Glomerular visceral epithelial cell (primary cell): ENCODE measurements at regions not wholly inside any gene's neighbourhood (a gene's known extent, or its start where the extent isn't known, plus 50 kb on each side); places are given as distances from the start of the nearest gene placed in this dataset.
A peak's percentile ranks its signal among the peaks of the same experiment; 100 is the strongest.

Source experiments
- DNase-seq: peaks from one replicate; pipeline ENCODE4 v3.0.0-alpha.2; 2016; ENCODE audit errors: extremely low spot score

DNA sequence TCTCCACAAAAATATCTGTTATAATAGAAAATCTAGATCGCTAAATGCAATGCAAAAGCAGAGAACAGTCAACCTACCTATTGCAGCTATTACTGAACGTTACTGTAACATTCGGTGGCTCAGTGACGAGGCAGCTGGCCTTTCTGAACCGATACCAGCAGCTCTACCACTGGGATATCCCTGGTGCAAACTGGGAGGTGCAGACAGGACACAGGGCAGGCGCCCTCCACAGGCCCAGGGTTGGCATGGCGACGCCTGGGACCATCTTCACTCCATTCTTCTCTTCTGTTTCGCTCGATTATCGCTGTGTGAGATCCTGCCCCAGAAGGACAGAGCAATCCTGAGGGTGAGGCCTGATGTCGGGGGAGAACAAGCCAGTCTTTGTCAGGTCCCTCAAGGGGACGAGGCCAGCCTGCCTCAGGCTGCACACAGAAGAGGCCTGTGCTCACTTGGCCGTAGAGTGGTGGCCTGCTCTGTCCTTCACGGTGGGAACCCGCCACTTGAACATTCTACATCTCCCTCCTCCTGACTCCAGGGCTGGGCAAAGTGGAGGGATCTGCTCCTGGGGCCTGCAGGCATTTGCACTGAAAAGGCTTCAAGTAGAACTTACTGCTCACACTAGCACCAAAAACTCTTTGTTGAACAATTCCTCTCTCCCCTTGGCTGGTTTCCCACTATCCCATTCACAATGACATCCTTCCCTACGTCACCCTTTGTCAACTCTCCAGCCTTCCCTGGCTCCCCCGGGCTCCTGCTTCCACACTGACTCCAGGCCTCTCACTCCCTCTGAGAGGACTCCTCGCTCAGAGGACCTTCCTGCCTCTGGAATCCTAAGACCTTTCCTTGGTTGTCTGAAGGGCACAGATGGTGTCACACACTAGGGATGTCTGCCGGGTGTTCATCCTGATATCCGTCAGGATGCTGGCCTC lies 49.7 kb downstream of the CYRIA start:
- no peak for DNase-seq

DNA sequence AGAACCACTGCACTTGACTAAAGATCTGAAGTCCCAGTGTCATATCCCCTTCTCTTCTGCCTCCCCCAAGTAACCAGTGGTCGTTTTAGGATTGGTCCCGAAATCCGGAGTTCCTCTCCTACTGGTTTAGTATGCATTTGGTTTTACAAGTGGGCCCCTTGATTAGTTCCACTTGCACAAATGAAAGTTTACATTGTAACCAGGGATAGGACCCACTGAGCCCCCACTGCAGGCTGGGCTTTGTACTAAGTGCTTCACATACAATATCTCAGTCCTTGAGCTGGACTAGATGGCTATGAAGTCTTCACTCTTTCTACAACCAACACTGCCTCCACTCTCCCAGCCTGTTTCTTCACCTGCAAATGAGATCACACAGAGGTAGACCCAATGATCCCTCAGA lies 50.4 kb downstream of the CYRIA start:
- no peak for DNase-seq

DNA sequence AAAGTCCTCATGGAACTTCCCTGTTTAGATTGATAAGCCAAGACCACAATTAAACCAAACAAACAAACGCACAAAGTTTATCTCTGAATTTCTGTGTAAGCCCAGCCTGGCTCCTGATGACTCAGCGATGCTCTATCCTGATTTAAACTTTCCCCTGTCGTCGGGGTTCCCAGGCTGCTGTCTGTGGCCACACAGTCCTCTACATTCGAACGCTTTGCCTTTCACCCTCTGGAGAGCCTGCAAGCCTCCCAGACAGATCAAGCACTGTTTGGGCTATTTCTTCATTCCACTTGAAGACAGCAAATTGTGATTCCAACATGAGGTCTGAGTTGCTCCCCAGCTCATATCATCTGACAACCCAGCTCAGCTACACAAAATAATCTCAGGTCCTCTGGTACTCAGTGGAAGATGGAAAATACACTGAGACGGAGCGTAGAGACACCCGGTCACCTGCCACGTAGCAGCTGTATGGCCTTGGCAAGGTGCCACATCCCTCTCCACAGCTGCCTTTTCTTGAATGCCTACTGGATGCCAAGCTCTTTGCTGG lies 51.2 kb downstream of the CYRIA start:
- DNase-seq, result no peak

DNA sequence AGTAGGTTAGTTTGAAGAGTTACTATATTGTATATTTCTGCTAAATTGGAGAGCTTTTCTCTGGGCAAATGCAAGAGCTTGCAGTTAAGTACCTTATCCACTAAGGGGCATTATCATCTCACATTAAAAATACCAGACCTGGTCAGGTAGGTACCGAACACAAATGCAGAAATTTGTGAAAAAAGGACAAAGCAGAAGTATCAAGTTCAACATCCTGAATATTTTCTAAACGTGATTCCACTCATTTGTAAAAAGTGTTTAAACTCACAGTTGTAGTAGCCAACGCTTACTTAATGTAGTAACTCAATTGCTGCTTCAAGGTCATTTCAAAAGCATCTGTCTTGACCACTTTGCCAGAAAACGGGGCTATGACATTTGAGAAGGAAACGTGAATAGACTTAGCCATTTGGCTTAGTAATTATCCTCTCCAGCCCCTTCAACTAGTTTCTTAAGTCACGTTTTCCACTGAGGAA lies 52.1 kb downstream of the CYRIA start:
- DNase-seq, result no peak

DNA sequence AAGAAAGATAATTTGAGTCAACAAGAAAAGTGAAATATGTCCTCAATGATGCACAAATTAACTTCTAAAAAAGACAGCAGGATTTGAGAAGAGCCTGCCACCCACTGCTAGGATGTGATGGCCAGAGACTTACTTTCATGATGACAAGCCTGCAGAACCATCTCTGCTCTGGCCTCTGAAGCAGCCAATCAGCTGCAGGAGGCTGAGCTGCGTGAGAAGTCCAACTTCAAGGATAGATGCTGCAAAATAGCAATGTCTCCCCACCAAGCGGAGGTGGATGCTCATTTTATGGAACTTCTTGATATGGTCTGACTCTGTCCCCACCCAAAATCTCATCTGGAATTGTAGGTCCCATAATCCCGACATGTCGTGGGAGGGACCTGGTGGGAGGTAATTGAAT lies 53.1 kb downstream of the CYRIA start:
- no peak for DNase-seq

DNA sequence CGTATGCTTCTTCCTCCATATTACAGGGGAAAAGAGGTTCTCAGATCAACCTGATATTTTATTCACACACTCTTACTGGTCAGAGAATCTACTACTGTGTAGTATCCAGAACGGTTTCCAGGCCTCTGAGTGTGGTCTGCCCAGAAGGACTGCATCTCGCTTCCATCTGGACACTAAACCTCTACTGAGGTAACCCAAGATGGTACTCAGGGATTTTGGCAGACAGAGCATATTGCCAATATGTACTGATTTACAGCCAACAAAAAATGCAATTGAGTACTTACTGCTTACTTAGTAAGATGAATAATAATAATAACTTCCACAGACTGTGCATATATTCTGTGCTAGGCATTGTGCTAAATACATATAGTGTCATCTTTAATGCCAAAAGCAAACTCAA lies 55.8 kb downstream of the CYRIA start:
- DNase-seq, result no peak

DNA sequence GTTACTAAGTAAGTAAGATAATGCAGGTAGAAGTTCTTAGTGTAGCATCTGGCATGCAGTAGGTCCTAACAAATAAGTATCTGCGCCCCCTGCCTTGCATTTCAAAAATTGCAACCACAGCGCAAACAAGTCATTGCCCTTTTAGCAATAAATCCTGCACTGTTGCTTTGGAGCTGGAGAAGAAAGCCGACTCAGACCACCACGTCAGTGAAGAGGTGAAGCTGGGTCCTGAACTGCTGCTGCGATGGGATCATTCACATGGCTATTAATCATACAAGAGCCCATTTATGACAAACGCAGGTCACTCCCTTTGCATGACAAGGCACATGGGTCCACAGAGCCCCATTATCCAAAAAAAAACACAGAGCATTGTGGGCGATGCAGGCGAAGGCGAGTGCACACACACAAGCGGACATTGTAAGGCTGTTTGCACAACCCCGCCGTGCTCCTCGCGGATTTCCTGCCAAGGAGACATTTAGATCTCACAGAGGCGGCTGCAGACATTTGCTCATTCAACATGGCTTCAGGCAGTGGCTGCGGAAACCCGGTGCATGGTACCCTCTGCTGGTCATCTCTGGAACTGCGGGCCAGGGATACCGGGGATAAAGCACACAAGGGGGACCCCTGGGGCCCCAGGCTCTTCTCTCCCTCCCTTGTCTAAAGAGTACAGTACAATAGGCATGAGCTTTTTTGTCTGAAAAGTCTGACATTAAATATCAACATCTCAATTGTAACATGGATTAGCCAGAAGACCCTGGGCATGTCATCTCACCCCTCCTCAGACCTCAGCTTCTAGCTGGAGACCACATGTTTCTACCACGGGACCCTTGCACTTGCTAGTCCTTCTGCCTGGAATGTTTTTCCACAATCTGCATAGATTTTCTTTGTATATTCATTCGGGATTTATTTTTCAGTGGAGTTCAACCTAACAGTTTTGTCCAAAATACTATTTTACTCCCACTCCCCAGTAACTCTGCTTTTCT lies 56.7 kb downstream of the CYRIA start:
- peak; percentile 67 for DNase-seq

DNA sequence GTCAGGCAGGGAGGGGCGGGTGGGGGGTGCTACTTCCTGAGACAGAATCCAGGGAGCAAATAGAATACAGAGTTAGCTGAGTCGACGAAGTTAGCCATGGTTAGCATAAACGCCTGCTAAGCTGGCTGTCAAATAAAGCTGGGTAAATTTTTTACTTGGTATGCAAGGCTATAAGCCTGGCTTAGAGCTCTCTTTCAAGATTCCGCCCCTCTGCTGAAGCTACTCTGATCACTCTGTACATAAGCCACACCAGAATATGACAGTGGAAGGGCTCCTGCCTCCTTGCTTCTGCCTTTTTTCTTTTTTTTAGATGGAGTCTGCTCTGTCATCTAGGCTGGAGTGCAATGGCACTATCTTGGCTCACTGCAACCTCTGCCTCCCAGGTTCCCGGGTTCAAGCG lies 58.3 kb downstream of the CYRIA start:
- no peak for DNase-seq

DNA sequence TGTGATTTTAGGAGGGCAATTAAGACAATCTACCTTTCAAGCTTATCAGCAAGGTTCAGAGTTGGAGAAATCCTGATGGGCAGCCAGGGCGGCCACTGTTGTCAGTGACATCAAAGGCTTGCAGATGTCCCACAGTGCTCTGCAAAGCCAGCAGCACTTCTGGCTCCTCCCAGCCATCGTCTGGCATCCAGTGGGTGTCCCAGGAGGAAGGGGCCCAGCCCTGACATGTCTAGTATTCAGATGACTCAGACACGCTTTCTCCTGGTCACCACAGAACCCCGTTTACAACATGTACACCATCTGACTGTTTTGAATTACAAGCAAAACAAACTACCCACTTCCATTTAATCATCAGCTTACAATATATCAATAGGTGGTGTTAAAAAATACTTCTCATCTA lies 61.4 kb downstream of the CYRIA start:
- DNase-seq, result no peak

DNA sequence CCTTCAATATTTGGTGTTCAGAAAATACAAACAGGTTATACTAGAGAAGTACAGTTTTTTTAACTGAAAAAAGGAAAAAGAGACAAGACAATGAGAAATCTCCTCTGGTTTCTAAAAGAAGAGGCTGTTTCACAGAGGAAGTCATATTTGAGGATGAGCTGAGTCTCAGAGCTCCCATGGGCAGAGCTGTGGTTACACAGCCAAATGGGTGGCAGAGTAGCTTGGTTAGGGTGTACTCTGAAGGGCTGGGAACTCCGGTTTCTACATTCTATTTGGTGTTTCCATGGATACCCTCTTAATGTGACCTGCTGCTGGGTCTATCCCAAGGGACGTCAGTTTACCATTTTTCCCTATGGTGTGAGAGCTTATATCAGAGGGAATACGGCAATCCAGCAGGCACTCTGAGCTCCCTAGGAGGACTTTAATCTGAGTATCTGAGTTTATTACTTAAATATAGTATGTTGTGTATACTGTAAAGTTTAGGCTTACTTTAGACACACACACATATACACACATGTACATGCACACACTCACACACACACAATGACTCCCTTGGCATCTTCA lies 74.2 kb downstream of the CYRIA start:
- no peak for DNase-seq

DNA sequence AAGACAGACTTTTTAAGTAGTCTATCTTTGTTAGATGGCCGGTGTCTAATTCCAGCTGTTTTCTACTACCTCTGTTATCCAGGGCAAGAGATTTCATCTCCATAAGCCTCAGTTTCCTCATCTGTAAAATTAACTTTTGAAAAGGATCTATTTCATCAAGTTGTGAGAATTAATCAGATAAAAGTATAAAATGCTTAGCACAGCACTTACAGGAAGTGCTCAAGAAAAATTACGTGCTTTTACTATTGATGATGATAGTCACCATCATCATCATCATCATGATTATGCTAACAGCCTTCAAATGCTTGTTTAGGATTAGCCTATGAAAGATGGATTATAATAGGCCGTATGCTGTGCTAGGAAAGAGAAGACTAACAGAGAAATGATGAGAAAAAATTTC lies 76.2 kb downstream of the CYRIA start:
- DNase-seq, result no peak

DNA sequence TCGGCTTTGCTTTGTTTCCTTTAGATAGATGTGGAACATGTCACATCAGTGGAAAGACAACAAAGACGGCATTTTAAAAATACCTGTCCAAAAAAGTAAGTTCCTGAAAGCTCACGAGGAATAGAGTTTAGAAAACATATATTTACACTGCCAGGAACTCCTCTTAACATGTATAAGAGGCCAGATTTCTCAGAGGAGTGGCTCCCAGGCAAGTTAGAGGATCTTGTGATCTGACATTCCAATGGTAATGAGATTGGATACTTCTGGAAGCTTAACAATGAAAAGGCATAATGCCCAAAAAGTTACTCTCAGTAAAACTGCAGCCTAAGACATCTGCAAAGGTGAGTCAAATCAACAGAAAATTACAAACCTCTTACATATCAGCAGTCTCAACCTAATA lies 77.1 kb downstream of the CYRIA start:
- DNase-seq, result no peak

DNA sequence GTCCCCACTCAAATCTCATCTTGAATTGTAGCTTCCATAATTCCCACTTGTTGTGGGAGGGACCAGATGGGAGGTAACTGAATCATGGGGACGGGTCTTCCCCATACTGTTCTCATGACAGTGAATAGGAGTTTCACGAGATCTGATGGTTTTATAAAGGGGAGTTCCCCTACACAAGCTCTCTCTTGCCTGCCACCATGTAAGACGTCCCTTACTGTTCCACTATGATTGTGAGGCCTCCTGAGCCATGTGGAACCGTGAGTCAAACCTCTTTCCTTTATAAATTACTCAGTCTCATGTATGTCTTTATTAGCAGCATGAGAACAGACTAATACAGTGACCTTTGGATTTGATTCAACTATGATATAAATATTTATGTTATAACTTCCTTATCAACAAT lies 78.0 kb downstream of the CYRIA start:
- DNase-seq, result no peak

DNA sequence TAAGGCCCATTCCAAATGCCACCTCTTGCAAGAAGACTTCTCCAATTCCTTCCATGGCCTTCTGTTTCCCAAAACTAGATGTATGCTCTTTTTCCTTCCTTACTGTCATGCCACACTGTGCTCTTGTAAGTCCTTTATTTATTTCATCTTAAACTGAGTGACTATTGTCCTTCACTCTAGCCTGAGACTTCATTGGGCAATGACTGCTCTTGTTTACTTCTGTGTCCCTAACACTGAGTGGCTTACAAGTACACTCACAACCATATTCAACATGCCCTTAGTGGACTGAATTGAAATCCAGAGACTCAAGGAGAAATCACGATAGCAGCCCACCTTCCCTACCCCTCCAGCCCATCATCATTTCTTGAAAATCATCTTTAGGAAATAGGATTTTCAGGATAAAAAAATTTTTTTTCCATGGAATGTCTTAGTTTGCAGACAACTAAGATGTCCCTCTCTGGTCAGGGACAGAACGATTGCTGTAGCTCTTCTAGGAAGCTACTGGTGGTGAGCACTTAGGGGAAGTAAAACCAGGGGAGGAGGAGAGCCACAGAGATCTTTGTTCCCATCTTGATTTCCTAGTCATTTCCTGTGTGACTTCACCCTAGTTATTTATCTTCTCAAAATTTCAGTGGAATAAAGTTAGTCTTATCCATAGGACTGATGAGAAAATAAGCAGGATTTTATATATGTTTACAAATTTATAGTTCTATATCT lies 80.7 kb downstream of the CYRIA start:
- DNase-seq, result no peak

DNA sequence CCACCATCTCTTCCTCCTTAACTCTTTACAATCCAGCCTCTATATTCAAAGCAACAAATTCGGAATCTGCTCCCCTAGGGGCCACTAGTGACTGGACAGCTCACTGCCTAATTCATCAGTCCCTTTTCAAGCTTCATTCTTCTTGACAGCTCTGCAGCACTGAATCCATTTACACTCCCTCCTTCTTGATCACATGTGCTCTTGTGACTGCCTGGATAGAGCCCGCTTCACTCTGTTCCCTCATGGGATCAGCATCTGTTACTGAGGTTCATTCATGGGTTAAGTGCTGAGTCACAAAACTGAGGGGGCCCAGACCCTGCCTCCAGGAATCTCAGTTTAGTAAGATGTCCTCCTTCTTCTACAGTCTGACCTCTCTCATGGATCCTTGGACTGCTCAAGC lies 81.5 kb downstream of the CYRIA start:
- DNase-seq, result no peak

DNA sequence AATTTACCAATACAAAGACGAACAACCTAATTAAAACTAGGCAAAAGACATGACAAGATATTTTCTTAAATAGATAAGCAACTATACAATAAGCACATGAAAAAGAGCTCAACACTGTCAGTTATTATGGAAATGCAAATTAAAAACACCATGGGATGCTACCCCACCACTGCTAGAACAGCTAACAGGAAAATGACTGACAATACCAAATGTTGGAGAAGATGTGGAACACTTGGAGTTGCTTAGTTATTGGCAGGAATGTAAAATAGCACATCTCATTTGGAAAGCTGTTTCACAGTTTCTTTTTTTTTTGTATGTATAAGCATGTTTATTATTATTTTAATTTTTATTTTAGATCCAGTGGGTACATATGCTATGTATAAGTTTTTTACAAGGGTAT lies 84.4 kb downstream of the CYRIA start:
- DNase-seq, result no peak

DNA sequence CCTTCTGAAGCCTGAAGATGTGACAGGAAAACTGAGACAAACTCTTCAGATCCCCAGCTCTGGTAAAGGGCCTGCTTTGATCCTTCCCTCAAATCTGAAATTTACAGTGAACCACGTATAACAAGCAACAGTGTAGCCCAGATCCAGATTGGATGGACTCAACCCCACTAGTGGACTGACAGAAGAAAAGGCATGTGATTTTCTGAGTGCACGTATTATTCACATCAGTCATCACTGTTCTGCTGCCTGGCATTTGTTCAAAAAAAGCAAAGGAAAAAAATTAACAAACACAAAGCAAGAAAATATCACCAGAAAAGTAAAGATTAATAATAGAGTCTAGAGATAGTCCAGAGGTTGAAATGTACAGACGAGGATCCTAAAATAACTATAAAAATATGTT lies 87.6 kb downstream of the CYRIA start:
- DNase-seq, result no peak

DNA sequence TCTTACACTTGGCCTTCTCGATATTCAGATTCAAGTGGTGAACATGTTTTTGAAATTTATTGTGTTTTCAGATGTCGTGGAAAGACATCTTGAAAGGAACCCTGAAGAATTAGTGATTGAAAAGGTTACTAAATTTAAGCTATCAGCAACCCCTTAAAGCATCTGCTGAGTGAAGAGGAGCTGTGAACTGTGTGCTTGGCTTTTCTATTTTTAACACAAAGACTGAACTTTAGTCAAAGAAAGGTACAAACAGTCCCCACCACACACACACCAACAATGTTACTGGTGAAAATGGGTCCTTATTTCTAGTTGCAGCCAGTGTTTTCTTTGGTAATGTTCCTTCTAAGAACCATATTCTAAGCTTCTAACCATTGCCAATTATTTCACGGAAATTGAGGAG lies 95.1 kb downstream of the CYRIA start:
- no peak for DNase-seq

DNA sequence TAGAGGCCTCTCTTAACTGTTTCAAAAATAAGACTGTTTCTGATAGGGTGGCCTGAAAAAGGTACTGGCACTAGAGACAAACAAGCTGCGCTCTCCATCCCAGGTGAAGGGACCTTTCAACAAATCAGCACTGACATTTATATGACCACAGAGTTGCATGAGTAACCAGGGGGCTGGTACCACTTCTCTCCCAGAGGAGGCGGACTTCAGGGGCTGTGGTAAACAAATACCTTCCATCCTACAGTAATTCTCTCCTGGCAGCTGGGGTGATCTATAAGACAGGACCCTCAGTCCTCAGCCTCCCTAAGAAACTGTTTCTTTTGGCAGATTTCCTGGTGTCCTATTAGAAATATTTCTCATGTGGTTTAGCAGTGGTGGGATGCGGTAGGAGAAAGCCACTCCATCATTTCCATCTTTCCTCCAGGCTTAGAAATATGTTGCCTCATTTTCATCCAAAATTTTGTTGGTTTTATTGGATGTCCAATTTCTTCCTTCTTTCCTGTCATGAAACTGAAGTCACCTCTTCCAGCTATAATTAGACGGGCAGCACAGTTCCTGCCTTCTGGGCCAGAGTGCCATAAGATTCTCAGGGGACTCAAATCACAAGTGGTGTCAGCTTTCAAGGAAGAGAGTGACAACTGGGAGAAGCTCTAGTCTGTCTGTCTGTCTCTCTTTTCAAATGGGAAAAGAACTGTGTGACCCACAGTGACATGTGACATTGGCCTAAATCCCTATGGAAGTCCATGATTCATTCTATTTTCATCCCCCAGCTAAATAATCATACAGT lies 96.4 kb downstream of the CYRIA start:
- DNase-seq, result no peak

DNA sequence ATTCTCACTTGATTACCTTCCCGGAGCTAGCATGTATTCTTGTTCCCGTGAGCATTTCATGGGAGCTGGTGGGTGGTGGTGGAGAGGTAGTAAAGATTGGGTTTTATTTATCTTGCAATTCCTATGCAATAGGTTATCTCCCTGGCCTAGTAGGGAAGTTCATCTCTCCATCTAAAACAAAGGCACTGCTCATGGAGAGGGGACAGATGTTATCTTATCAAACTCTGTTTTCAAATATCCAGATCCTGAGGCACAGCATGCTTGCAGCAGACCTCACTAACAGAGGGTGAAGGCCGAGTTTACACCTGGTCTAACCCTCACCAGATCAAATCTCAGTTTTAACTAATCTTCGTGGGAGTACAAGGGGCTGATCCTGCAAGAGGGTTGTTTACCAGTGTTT lies 98.9 kb downstream of the CYRIA start:
- DNase-seq, result no peak

DNA sequence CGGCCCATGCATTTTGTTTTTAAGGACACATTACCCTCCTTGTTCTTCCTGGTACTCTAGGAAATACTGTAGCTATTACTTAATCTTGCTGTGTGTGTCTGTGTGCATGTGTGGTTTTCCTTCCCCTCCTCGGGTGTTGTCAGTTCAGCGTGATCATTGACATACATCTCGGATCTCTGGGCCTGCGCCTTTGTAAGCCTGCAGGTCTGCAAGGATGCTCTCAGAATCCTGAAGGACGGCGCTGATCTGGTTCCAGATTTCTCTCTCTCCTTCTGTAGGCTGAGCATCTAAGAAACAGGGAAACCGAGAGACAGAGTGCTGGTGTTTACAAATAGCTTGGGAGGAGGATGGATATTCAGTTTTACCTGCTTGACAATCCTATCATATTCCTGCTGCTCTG lies 100.2 kb downstream of the CYRIA start:
- DNase-seq, result no peak
